Pons (tissue), 1 donor: ENCODE measurements at regions not wholly inside any gene's neighbourhood (a gene's known extent, or its start where the extent isn't known, plus 50 kb on each side); places are given as distances from the start of the nearest gene placed in this dataset.

Source experiments
- DNase-seq: peaks from one replicate; pipeline ENCODE4 v3.0.0-alpha.2; 2016; ENCODE audit warnings: low spot score

GRCh38 chr6:168157272-168158212 lies 78.5 kb upstream of the FRMD1 start:
- no peak for DNase-seq

- no peak for DNase-seq
Observed at GRCh38 chr6:168156742-168157265, 77.8 kb upstream of the FRMD1 start.

GRCh38 chr6:168155821-168156741 lies 77.1 kb upstream of the FRMD1 start:
- no peak for DNase-seq

GRCh38 chr6:168155193-168155592 lies 76.2 kb upstream of the FRMD1 start:
- no peak for DNase-seq

- DNase-seq: no peak
Observed at GRCh38 chr6:168154263-168154917, 75.4 kb upstream of the FRMD1 start.

GRCh38 chr6:168153553-168153952 lies 74.5 kb upstream of the FRMD1 start:
- DNase-seq: no peak

GRCh38 chr6:168152980-168153379 lies 74.0 kb upstream of the FRMD1 start:
- no peak for DNase-seq

- no peak for DNase-seq
Observed at GRCh38 chr6:168152306-168152963, 73.4 kb upstream of the FRMD1 start.

GRCh38 chr6:168150551-168151320 lies 71.7 kb upstream of the FRMD1 start:
- no peak for DNase-seq

- DNase-seq: no peak
Observed at GRCh38 chr6:168149015-168149414, 70.0 kb upstream of the FRMD1 start.

- no peak for DNase-seq
Observed at GRCh38 chr6:168148231-168148849, 69.3 kb upstream of the FRMD1 start.

- DNase-seq: no peak
Observed at GRCh38 chr6:168147205-168147738, 68.3 kb upstream of the FRMD1 start.

GRCh38 chr6:168145747-168146596 lies 67.0 kb upstream of the FRMD1 start:
- DNase-seq: no peak

GRCh38 chr6:168139121-168139520 lies 60.1 kb upstream of the FRMD1 start:
- no peak for DNase-seq

GRCh38 chr6:168138436-168138835 lies 59.4 kb upstream of the FRMD1 start:
- no peak for DNase-seq

GRCh38 chr6:168137024-168137423 lies 58.0 kb upstream of the FRMD1 start:
- no peak for DNase-seq

- no peak for DNase-seq
Observed at GRCh38 chr6:168136622-168137021, 57.6 kb upstream of the FRMD1 start.

GRCh38 chr6:168136001-168136400 lies 57.0 kb upstream of the FRMD1 start:
- no peak for DNase-seq
